OCI-LY3 (cell line): ENCODE measurements at regions not wholly inside any gene's neighbourhood (a gene's known extent, or its start where the extent isn't known, plus 50 kb on each side); places are given as distances from the start of the nearest gene placed in this dataset.

Experiments used
- CTCF ChIP-seq: fragments of 200-600, 300-600 bp; sonication (generic); IDR thresholded peaks from 2 replicates; pipeline ENCODE4 v1.5.1; 2014; ENCODE audit warnings: antibody characterized with exemption, low read length, low read depth
- EZH2phosphoT487 ChIP-seq: fragments of 200-600 bp; shearing (Covaris generic); IDR thresholded peaks from 2 replicates; pipeline ENCODE4 v1.6.1; 2018; ENCODE audit warnings: antibody characterized with exemption, mixed run types, low read depth

DNA sequence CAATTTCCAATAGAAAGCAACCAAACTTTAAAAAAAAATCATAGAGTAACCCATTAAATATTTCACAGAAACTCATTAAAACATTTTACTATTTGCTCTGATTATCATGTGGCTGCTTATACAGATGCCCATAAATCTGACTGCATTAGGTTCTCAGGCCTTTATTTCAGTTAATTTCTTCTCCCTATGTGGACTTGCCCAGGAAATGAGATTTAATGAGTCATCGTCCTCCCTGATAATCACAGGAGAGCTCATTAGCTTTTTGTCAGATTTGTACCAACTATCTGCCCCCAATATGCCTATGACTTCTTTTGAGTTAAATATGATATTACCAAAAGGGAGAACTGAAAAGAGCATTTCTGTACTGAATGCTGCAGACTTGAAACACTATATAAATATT is 168.0 kb downstream of the FOXB1 start:
- TF ChIP-seq CTCF (no peak), EZH2phosphoT487 (no peak)
